ENCODE measurements at regions not wholly inside any gene's neighbourhood (a gene's known extent, or its start where the extent isn't known, plus 50 kb on each side); places are given as distances from the start of the nearest gene placed in this dataset.
A peak's percentile ranks its signal among the peaks of the same experiment; 100 is the strongest.

- Mint-ChIP-seq H3K36me3 (ENCODE audit: insufficient read depth) (no peaks in the 10 kb centered on the region), H3K27ac (no peak overlapping the region), H3K4me3 (no peak overlapping the region), H3K27me3 (peaks cover 10 to 26% of the 10 kb centered on the region in 2 donors), H3K4me1 (ENCODE audit: low read depth in 2 of 2) (peaks cover 6 to 7% of the 10 kb centered on the region in 2 donors), H3K9me3 (no peaks in the 10 kb centered on the region)
- DNase-seq (no peak), ATAC-seq (replicated peaks) (no peak)
These were observed 64.0 kb upstream of the GSX1 start for GRCh38 chr13:27728271-27728670.

GRCh38 chr13:27730191-27730590, 62.1 kb upstream of the GSX1 start:
- Mint-ChIP-seq H3K27me3 (peaks cover 20 to 30% of the 10 kb centered on the region in 2 donors), H3K36me3 (ENCODE audit: insufficient read depth) (no peaks in the 10 kb centered on the region), H3K4me3 (peak overlapping the region in 1 of 2 donors; percentile 24), H3K9me3 (no peaks in the 10 kb centered on the region), H3K27ac (peak overlapping the region in 1 of 2 donors; percentile 68), H3K4me1 (ENCODE audit: low read depth in 2 of 2) (peaks cover 6 to 7% of the 10 kb centered on the region in 2 donors)
- DNase-seq (no peak), ATAC-seq (replicated peaks) (peak; percentile 14)

All from effector memory CD8-positive, alpha-beta T cell (primary cell).